Endothelial cell of umbilical vein (primary cell): ENCODE measurements at regions not wholly inside any gene's neighbourhood (a gene's known extent, or its start where the extent isn't known, plus 50 kb on each side); places are given as distances from the start of the nearest gene placed in this dataset.

Experiments
- BruUV-seq: library from RNA; stranded (reverse); fragments of 400-500 nt; replicated peaks from 2 replicates; lab custom pipeline; 2021; lab: Mats Ljungman, UMichigan
- CTCF ChIA-PET: fragments of 300-600, 350-600 bp; sonication (Branson Sonifier 250); formaldehyde crosslinking; loops from one replicate; lab custom pipeline; 2021; ENCODE audit warnings: antibody characterized with exemption, inconsistent platforms; lab: Charles Lee
- POLR2A ChIA-PET: fragments of 300-600, 350-600 bp; sonication (Branson Sonifier 250); formaldehyde crosslinking; loops from one replicate; lab custom pipeline; 2021; ENCODE audit warnings: antibody characterized with exemption, inconsistent platforms; lab: Charles Lee
- DNase-seq: peaks from one replicate; pipeline ENCODE4 v3.0.0-alpha.2; 2011; ENCODE audit warnings: low read depth, low spot score
- FAIRE-seq: peaks from 2 replicates; lab custom pipeline; 2011; peaks lifted over from hg19 to GRCh38; lab: Jason Lieb, UNC
- H2AFZ ChIP-seq: 2 replicates; pipeline ENCODE4 v1.6.0; 2012; ENCODE audit warnings: low read depth, low read length, control low read depth, inconsistent platforms
- H3K27ac ChIP-seq: 2 replicates; pipeline ENCODE4 v1.5.1; 2011; ENCODE audit warnings: low read depth, mild to moderate bottlenecking, control low read depth, low read length, moderate library complexity; ENCODE audit not compliant: insufficient read depth
- H3K27me3 ChIP-seq, 2 experiments: 2 replicates each; pipeline versions ENCODE4 v1.6.0 to v1.6.1; 2011; ENCODE audit warnings: low read length in 2 of 2, mixed read lengths in 1 of 2; ENCODE audit not compliant: control insufficient read depth in 2 of 2, insufficient read depth in 2 of 2
- H3K36me3 ChIP-seq, 2 experiments: 2 replicates in 1 of 2; 3 replicates in 1 of 2; pipeline ENCODE4 v1.5.1; 2011; ENCODE audit warnings: low read length in 2 of 2, mild to moderate bottlenecking in 1 of 2, moderate library complexity in 1 of 2; ENCODE audit not compliant: control insufficient read depth in 2 of 2, insufficient read depth in 2 of 2; ENCODE audit errors: extremely low read depth in 1 of 2
- H3K4me1 ChIP-seq: 3 replicates; pipeline ENCODE4 v1.5.1; 2011; ENCODE audit warnings: mild to moderate bottlenecking, low read length; ENCODE audit not compliant: control insufficient read depth, insufficient read depth; ENCODE audit errors: extremely low read depth
- H3K4me2 ChIP-seq: 2 replicates; pipeline ENCODE4 v1.6.1; 2011; ENCODE audit warnings: low read length, control low read depth, mixed read lengths; ENCODE audit not compliant: insufficient read depth
- H3K4me3 ChIP-seq, 3 experiments: fragments of 200-600 bp in 1 of 3; sonication (generic), shearing (Covaris generic) in 1 of 3; replicated peaks in 1 of 3; 2 replicates each; pipeline ENCODE4 v1.5.1; 2011 to 2016; ENCODE audit warnings: control low read depth in 3 of 3, low read length in 3 of 3, mild to moderate bottlenecking in 2 of 3, inconsistent platforms in 1 of 3, low read depth in 1 of 3, moderate library complexity in 1 of 3; ENCODE audit not compliant: insufficient read depth in 1 of 3
- H3K79me2 ChIP-seq: 2 replicates; pipeline ENCODE4 v1.6.0; 2012; ENCODE audit warnings: low read length, inconsistent platforms; ENCODE audit not compliant: control insufficient read depth, insufficient read depth
- H3K9ac ChIP-seq: replicated peaks from 2 replicates; pipeline ENCODE3; 2011; ENCODE audit warnings: low read length, control low read depth; ENCODE audit not compliant: insufficient read depth; ENCODE audit errors: extremely low read depth
- H3K9me1 ChIP-seq: replicated peaks from 3 replicates; pipeline ENCODE4 v1.6.0; 2011; ENCODE audit warnings: mild to moderate bottlenecking, low read length; ENCODE audit not compliant: control insufficient read depth, insufficient read depth; ENCODE audit errors: extremely low read depth
- H3K9me3 ChIP-seq: replicated peaks from 2 replicates; pipeline ENCODE4 v1.5.1; 2012; ENCODE audit warnings: low read length, inconsistent platforms; ENCODE audit not compliant: control insufficient read depth, insufficient read depth
- H4K20me1 ChIP-seq: replicated peaks from 2 replicates; pipeline ENCODE3; 2011; ENCODE audit warnings: mild to moderate bottlenecking, low read length; ENCODE audit not compliant: control insufficient read depth, insufficient read depth; ENCODE audit errors: extremely low read depth
- EZH2 ChIP-seq: IDR thresholded peaks from 2 replicates; pipeline ENCODE4 v1.6.1; 2012; ENCODE audit warnings: borderline replicate concordance, low read depth, mild to moderate bottlenecking, moderate library complexity, low read length, inconsistent platforms; ENCODE audit not compliant: severe bottlenecking
- GATA2 ChIP-seq: IDR thresholded peaks from 2 replicates; pipeline ENCODE4 v1.7.0; 2011; ENCODE audit warnings: low read depth, mild to moderate bottlenecking, moderate library complexity, mixed read lengths, low read length; ENCODE audit not compliant: insufficient read length, insufficient read depth
- JUN ChIP-seq: IDR thresholded peaks from 2 replicates; pipeline ENCODE4 v1.6.1; 2011; ENCODE audit warnings: borderline replicate concordance, low read depth; ENCODE audit not compliant: insufficient read length, insufficient read depth
- POLR2A ChIP-seq: IDR thresholded peaks from 2 replicates; pipeline ENCODE4 v1.6.1; 2012; ENCODE audit warnings: low read depth, mild to moderate bottlenecking, control low read depth, low read length
- POLR2AphosphoS5 ChIP-seq: IDR thresholded peaks from 2 replicates; pipeline ENCODE4 v1.6.1; 2012; ENCODE audit warnings: low read depth, mild to moderate bottlenecking, control low read depth, low read length, moderate library complexity; ENCODE audit not compliant: insufficient read depth
- dilution Hi-C: fragments of 300-500 bp; cut with MboI; formaldehyde crosslinking; loops from one replicate; pipeline ENCODE4 v1.15.0; 2019; ENCODE audit warnings: low sequenced_read_pairs; ENCODE audit not compliant: extremely low pct_ligation_motif_present
- intact Hi-C: fragments of 100-400 bp; cut with micrococcal nuclease; formaldehyde crosslinking; loops from one replicate; pipeline ENCODE4 v1.10.0; 2022
- TF ChIP-seq, protein P1 (sequence below), 2 donors: IDR thresholded peaks; 1 replicate in 1 of 2; 2 replicates in 1 of 2; pipeline ENCODE4 v1.5.1; 2011; ENCODE audit warnings: low read length in 2 of 2, mild to moderate bottlenecking in 2 of 2, moderate library complexity in 2 of 2, control low read depth in 1 of 2, inconsistent platforms in 1 of 2, low read depth in 1 of 2; ENCODE audit not compliant: insufficient read depth in 1 of 2; ENCODE audit errors: extremely low read depth in 1 of 2

DNA sequence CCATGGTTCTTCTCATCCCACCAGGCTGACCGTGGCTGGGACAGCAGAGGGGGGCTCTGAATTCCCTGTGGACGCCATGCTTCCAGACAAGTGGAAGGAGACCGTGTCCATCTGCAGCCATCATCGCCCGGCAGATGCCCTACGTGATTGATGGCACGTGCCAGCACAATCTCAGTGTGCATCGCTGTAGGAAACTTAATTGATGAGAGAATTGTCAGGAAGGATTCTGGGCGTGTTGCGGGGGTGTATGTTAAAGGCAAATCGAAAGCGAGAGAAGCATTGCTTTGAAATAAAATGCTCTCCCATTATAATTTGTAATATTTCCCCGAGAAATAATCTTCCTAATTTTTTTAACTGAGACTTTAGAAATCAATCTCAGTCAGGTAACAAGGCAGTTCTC, 185.5 kb upstream of the CDH4 start:
- ChIA-PET CTCF (no interaction called here), POLR2A (no interaction called here)
- Histone ChIP-seq H3K4me2 (no peak overlapping the region), H3K9me3 (peaks cover 5% of the 10 kb centered on the region), H3K4me1 (no peaks in the 10 kb centered on the region), H3K36me3 (no peaks in the 10 kb centered on the region), H2AFZ (no peak overlapping the region), H4K20me1 (no peaks in the 10 kb centered on the region), H3K27ac (no peak overlapping the region), H3K9me1 (no peaks in the 10 kb centered on the region), H3K4me3 (no peak overlapping the region), H3K27me3 (no peaks in the 10 kb centered on the region), H3K9ac (no peak overlapping the region), H3K79me2 (no peaks in the 10 kb centered on the region)
- no peak for TF ChIP-seq JUN
- TF ChIP-seq GATA2: no peak
- TF ChIP-seq POLR2AphosphoS5: no peak
- TF ChIP-seq, protein P1, sequence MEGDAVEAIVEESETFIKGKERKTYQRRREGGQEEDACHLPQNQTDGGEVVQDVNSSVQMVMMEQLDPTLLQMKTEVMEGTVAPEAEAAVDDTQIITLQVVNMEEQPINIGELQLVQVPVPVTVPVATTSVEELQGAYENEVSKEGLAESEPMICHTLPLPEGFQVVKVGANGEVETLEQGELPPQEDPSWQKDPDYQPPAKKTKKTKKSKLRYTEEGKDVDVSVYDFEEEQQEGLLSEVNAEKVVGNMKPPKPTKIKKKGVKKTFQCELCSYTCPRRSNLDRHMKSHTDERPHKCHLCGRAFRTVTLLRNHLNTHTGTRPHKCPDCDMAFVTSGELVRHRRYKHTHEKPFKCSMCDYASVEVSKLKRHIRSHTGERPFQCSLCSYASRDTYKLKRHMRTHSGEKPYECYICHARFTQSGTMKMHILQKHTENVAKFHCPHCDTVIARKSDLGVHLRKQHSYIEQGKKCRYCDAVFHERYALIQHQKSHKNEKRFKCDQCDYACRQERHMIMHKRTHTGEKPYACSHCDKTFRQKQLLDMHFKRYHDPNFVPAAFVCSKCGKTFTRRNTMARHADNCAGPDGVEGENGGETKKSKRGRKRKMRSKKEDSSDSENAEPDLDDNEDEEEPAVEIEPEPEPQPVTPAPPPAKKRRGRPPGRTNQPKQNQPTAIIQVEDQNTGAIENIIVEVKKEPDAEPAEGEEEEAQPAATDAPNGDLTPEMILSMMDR (IDR thresholded peaks at IDR 0.05; ENCODE audit: extremely low read depth in 1 of 2, insufficient read depth in 1 of 2, low read depth in 1 of 2, low read length in 2 of 2): no peak
- TF ChIP-seq POLR2A: no peak
- TF ChIP-seq EZH2: no peak
- no peak for FAIRE-seq
- no peak for DNase-seq
- dilution Hi-C loops: no loop called here
- intact Hi-C loops: no loop called here
- no TSS peak for BruUV-seq

DNA sequence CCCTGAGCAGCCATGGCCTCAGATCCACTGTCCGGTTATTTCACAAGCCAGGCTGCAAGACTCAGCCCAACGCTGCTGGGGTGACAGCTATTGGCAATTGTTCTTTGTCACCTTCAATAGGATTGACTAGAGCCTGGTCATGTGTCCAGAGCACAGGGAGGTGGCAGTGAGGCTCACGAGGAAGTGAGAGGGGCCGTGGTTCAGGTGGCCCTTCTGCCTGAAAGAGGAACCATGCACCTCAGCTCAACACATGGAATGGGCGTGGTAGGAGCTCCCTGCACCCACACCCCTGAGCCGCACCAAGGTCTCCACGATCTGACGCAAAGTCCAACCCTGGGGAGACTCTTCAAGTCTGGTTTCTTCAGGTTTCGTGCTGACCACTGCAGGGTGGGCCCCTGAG, 184.8 kb upstream of the CDH4 start:
- Histone ChIP-seq H3K9me3 (peaks cover 5% of the 10 kb centered on the region), H4K20me1 (no peaks in the 10 kb centered on the region), H3K27ac (no peak overlapping the region), H3K4me3 (no peak overlapping the region), H3K9me1 (no peaks in the 10 kb centered on the region), H3K36me3 (no peaks in the 10 kb centered on the region), H3K9ac (no peak overlapping the region), H3K79me2 (no peaks in the 10 kb centered on the region), H2AFZ (no peak overlapping the region), H3K27me3 (no peaks in the 10 kb centered on the region), H3K4me1 (no peaks in the 10 kb centered on the region), H3K4me2 (no peak overlapping the region)
- CTCF ChIA-PET: no interaction called here
- BruUV-seq: no TSS peak
- no peak for DNase-seq
- no peak for FAIRE-seq
- POLR2A ChIA-PET: no interaction called here
- dilution Hi-C loops: no loop called here
- no peak for TF ChIP-seq EZH2
- intact Hi-C loops: no loop called here
